ENCODE measurements at regions not wholly inside any gene's neighbourhood (a gene's known extent, or its start where the extent isn't known, plus 50 kb on each side); places are given as distances from the start of the nearest gene placed in this dataset.

DNA sequence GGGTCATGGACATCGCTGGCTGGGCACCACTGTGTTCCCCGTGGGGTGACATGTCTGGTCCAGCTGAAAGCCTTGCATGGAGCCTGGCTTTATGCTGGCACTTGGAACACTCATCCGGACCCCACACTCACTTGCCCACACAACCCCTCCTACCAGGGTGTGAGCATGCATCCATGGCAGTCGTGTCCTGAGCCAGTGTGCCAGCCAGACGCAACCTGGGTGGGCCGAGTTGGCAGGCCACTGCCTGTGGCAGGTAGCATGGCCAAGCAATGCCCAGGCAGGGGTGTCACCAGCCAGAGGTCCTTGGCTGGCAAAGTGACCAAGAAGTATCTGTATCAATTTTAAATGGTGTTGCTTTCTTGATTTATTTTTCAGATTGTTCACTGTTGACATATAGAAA is 141.7 kb downstream of the CCDC59 start:
- TF ChIP-seq, protein P1, sequence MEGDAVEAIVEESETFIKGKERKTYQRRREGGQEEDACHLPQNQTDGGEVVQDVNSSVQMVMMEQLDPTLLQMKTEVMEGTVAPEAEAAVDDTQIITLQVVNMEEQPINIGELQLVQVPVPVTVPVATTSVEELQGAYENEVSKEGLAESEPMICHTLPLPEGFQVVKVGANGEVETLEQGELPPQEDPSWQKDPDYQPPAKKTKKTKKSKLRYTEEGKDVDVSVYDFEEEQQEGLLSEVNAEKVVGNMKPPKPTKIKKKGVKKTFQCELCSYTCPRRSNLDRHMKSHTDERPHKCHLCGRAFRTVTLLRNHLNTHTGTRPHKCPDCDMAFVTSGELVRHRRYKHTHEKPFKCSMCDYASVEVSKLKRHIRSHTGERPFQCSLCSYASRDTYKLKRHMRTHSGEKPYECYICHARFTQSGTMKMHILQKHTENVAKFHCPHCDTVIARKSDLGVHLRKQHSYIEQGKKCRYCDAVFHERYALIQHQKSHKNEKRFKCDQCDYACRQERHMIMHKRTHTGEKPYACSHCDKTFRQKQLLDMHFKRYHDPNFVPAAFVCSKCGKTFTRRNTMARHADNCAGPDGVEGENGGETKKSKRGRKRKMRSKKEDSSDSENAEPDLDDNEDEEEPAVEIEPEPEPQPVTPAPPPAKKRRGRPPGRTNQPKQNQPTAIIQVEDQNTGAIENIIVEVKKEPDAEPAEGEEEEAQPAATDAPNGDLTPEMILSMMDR (IDR thresholded peaks at IDR 0.05): no peak
- TF ChIP-seq ZFX (IDR thresholded peaks at IDR 0.05; ENCODE audit: borderline replicate concordance): no peak

All from 22Rv1 (cell line).